Mesendoderm (in vitro differentiated cells): ENCODE measurements at regions not wholly inside any gene's neighbourhood (a gene's known extent, or its start where the extent isn't known, plus 50 kb on each side); places are given as distances from the start of the nearest gene placed in this dataset.
"Not testable (repeated sequence)": the region's sequence is repeated elsewhere in the genome, so short reads cannot be mapped to it uniquely, and the experiment has no call there.

Experiments used
- DNase-seq: peaks from one replicate; pipeline ENCODE4 v3.0.0; 2013
- H2AK5ac ChIP-seq: 2 replicates; pipeline ENCODE4 v1.6.1; 2013; ENCODE audit warnings: low read length, inconsistent platforms
- H2BK120ac ChIP-seq: 2 replicates; pipeline ENCODE4 v1.6.1; 2013; ENCODE audit warnings: low read depth, mild to moderate bottlenecking, low read length, moderate library complexity, mixed read lengths
- H2BK15ac ChIP-seq: replicated peaks from 2 replicates; pipeline ENCODE4 v1.6.1; 2013; ENCODE audit warnings: low read depth, mild to moderate bottlenecking, moderate library complexity
- H2BK5ac ChIP-seq: 2 replicates; pipeline ENCODE4 v1.6.1; 2013; ENCODE audit warnings: low read length, inconsistent platforms
- H3K18ac ChIP-seq: 2 replicates; pipeline ENCODE4 v1.6.1; 2013; ENCODE audit warnings: mild to moderate bottlenecking, low read length, mixed read lengths
- H3K23ac ChIP-seq: one replicate; pipeline ENCODE4 v1.6.1; 2013; ENCODE audit warnings: low read length
- H3K27ac ChIP-seq: 2 replicates; pipeline ENCODE4 v1.5.1; 2013; ENCODE audit warnings: low read depth, mild to moderate bottlenecking, inconsistent platforms, low read length, moderate library complexity
- H3K27me3 ChIP-seq: 2 replicates; pipeline ENCODE4 v1.6.1; 2013; ENCODE audit warnings: low read length, control low read depth, mild to moderate bottlenecking, inconsistent platforms; ENCODE audit not compliant: insufficient read depth, poor library complexity
- H3K36me3 ChIP-seq: 2 replicates; pipeline ENCODE4 v1.6.1; 2013; ENCODE audit warnings: low read length, inconsistent platforms; ENCODE audit not compliant: control insufficient read depth, insufficient read depth
- H3K4ac ChIP-seq: one replicate; pipeline ENCODE4 v1.6.1; 2013; ENCODE audit warnings: low read depth, mild to moderate bottlenecking, low read length, moderate library complexity
- H3K4me1 ChIP-seq: 2 replicates; pipeline ENCODE4 v1.6.1; 2013; ENCODE audit warnings: low read depth, low read length, inconsistent platforms; ENCODE audit not compliant: control insufficient read depth
- H3K4me2 ChIP-seq: 2 replicates; pipeline ENCODE4 v1.6.1; 2013; ENCODE audit warnings: low read length
- H3K4me3 ChIP-seq: 2 replicates; pipeline ENCODE4 v1.5.1; 2013; ENCODE audit warnings: mild to moderate bottlenecking, low read length
- H3K56ac ChIP-seq: one replicate; pipeline ENCODE4 v1.6.1; 2013; ENCODE audit warnings: low read length
- H3K79me1 ChIP-seq: 2 replicates; pipeline ENCODE4 v1.6.1; 2013; ENCODE audit warnings: low read length, inconsistent platforms
- H3K79me2 ChIP-seq: 2 replicates; pipeline ENCODE4 v1.6.1; 2013; ENCODE audit warnings: mild to moderate bottlenecking, low read length; ENCODE audit not compliant: control insufficient read depth, insufficient read depth
- H3K9ac ChIP-seq: 2 replicates; pipeline ENCODE4 v1.6.1; 2013; ENCODE audit warnings: low read length, inconsistent platforms
- H4K5ac ChIP-seq: one replicate; pipeline ENCODE4 v1.6.1; 2013; ENCODE audit warnings: low read length
- H4K8ac ChIP-seq: one replicate; pipeline ENCODE4 v1.6.1; 2013; ENCODE audit warnings: low read depth, mild to moderate bottlenecking, control low read depth, low read length, moderate library complexity
- WGBS: extraction: QIAGEN DNeasy Blood & Tissue Kit; methylation state at CpG from one replicate; pipeline ENCODE4 v1.1.7; 2013; ENCODE audit warnings: low lambda C conversion rate, missing lambda C conversion rate; ENCODE audit not compliant: insufficient coverage; ENCODE audit errors: extremely low coverage; 5-methylcytosine and 5-hydroxymethylcytosine counted together

GRCh38 chr7:119896386-119896785, 376.6 kb upstream of the KCND2 start:
- Histone ChIP-seq H2BK15ac (no peak overlapping the region), H3K9ac (no peak overlapping the region), H2BK5ac (no peak overlapping the region), H3K4me2 (no peak overlapping the region), H3K56ac (no peak overlapping the region), H3K79me2 (no peaks in the 10 kb centered on the region), H3K18ac (no peak overlapping the region), H4K5ac (no peak overlapping the region), H3K23ac (no peak overlapping the region), H2BK120ac (no peak overlapping the region), H3K4ac (no peak overlapping the region), H3K27me3 (no peaks in the 10 kb centered on the region), H3K4me3 (no peak overlapping the region), H3K4me1 (no peaks in the 10 kb centered on the region), H3K36me3 (no peaks in the 10 kb centered on the region), H2AK5ac (no peak overlapping the region), H3K79me1 (no peaks in the 10 kb centered on the region), H3K27ac (no peak overlapping the region), H4K8ac (no peak overlapping the region)
- DNase-seq, result no peak

- no peaks in the 10 kb centered on the region for H3K79me2 ChIP-seq
- no peak overlapping the region for H3K18ac ChIP-seq
- H2BK120ac ChIP-seq, result no peak overlapping the region
- no peaks in the 10 kb centered on the region for H3K36me3 ChIP-seq
- no peak overlapping the region for H3K9ac ChIP-seq
- H2AK5ac ChIP-seq, result no peak overlapping the region
- H3K79me1 ChIP-seq, result no peaks in the 10 kb centered on the region
- no peak overlapping the region for H3K4me3 ChIP-seq
- no peaks in the 10 kb centered on the region for H3K27me3 ChIP-seq
- no CpG with 5 or more reads among the region's 5 CpGs for WGBS
- H3K4ac ChIP-seq, result no peak overlapping the region
- H4K8ac ChIP-seq, result no peak overlapping the region
- no peak overlapping the region for H3K27ac ChIP-seq
- H3K4me2 ChIP-seq, result no peak overlapping the region
- no peak overlapping the region for H3K56ac ChIP-seq
- DNase-seq, result no peak
- H2BK5ac ChIP-seq, result no peak overlapping the region
- H4K5ac ChIP-seq, result no peak overlapping the region
- H2BK15ac ChIP-seq, result no peak overlapping the region
- no peak overlapping the region for H3K23ac ChIP-seq
- no peaks in the 10 kb centered on the region for H3K4me1 ChIP-seq
These were observed 371.8 kb upstream of the KCND2 start for GRCh38 chr7:119900996-119901672.

GRCh38 chr7:119903085-119903484, 369.9 kb upstream of the KCND2 start:
- no peaks in the 10 kb centered on the region for H3K36me3 ChIP-seq
- no peaks in the 10 kb centered on the region for H3K4me1 ChIP-seq
- H3K56ac ChIP-seq, result no peak overlapping the region
- H3K9ac ChIP-seq, result no peak overlapping the region
- no peak overlapping the region for H3K4me3 ChIP-seq
- no peak overlapping the region for H3K18ac ChIP-seq
- WGBS, result no CpG with 5 or more reads among the region's 2 CpGs
- H3K27ac ChIP-seq, result no peak overlapping the region
- no peaks in the 10 kb centered on the region for H3K27me3 ChIP-seq
- no peak overlapping the region for H2BK120ac ChIP-seq
- no peak overlapping the region for H3K4ac ChIP-seq
- H2BK5ac ChIP-seq, result no peak overlapping the region
- H4K8ac ChIP-seq, result no peak overlapping the region
- no peak overlapping the region for H4K5ac ChIP-seq
- DNase-seq, result no peak
- H2AK5ac ChIP-seq, result no peak overlapping the region
- no peaks in the 10 kb centered on the region for H3K79me1 ChIP-seq
- H3K4me2 ChIP-seq, result no peak overlapping the region
- no peak overlapping the region for H2BK15ac ChIP-seq
- H3K79me2 ChIP-seq, result no peaks in the 10 kb centered on the region
- H3K23ac ChIP-seq, result no peak overlapping the region

GRCh38 chr7:119905495-119905894, 367.5 kb upstream of the KCND2 start:
- Histone ChIP-seq H3K4me2 (no peak overlapping the region), H3K79me2 (no peaks in the 10 kb centered on the region), H3K56ac (no peak overlapping the region), H3K4me1 (no peaks in the 10 kb centered on the region), H3K79me1 (no peaks in the 10 kb centered on the region), H3K4ac (no peak overlapping the region), H3K27me3 (no peaks in the 10 kb centered on the region), H2BK15ac (no peak overlapping the region), H2BK120ac (no peak overlapping the region), H3K18ac (no peak overlapping the region), H3K4me3 (no peak overlapping the region), H3K23ac (no peak overlapping the region), H2BK5ac (no peak overlapping the region), H3K36me3 (no peaks in the 10 kb centered on the region), H3K27ac (no peak overlapping the region), H3K9ac (no peak overlapping the region), H4K8ac (no peak overlapping the region), H2AK5ac (no peak overlapping the region), H4K5ac (no peak overlapping the region)
- no CpG with 5 or more reads among the region's 4 CpGs for WGBS
- no peak for DNase-seq

- Histone ChIP-seq H3K27ac (no peak overlapping the region), H3K56ac (no peak overlapping the region), H3K4ac (no peak overlapping the region), H3K4me2 (no peak overlapping the region), H3K23ac (no peak overlapping the region), H3K4me1 (no peaks in the 10 kb centered on the region), H4K5ac (no peak overlapping the region), H3K27me3 (no peaks in the 10 kb centered on the region), H3K79me2 (no peaks in the 10 kb centered on the region), H3K4me3 (no peak overlapping the region), H3K9ac (no peak overlapping the region), H2BK120ac (no peak overlapping the region), H3K79me1 (no peaks in the 10 kb centered on the region), H3K36me3 (no peaks in the 10 kb centered on the region), H4K8ac (no peak overlapping the region), H2BK5ac (no peak overlapping the region), H2AK5ac (no peak overlapping the region), H3K18ac (no peak overlapping the region), H2BK15ac (no peak overlapping the region)
- no CpG with 5 or more reads among the region's 4 CpGs for WGBS
- no peak for DNase-seq
These were observed 364.0 kb upstream of the KCND2 start for GRCh38 chr7:119908948-119909347.

GRCh38 chr7:119914119-119914518, 358.9 kb upstream of the KCND2 start:
- H3K27me3 ChIP-seq, H2BK5ac ChIP-seq, H3K9ac ChIP-seq, H4K5ac ChIP-seq, H3K23ac ChIP-seq, H2BK120ac ChIP-seq, H3K79me1 ChIP-seq, H3K4ac ChIP-seq, H3K56ac ChIP-seq, H3K4me3 ChIP-seq, H3K27ac ChIP-seq, H2AK5ac ChIP-seq, DNase-seq, H3K4me1 ChIP-seq, H3K18ac ChIP-seq, H4K8ac ChIP-seq, H3K36me3 ChIP-seq, H2BK15ac ChIP-seq, H3K79me2 ChIP-seq, H3K4me2 ChIP-seq: not testable (repeated sequence)
